C1 segment of cervical spinal cord (tissue), 14 donors: ENCODE measurements at regions not wholly inside any gene's neighbourhood (a gene's known extent, or its start where the extent isn't known, plus 50 kb on each side); places are given as distances from the start of the nearest gene placed in this dataset.
"Not testable (repeated sequence)": the region's sequence is repeated elsewhere in the genome, so short reads cannot be mapped to it uniquely, and the experiment has no call there.

Experiments used
- DNase-seq, 14 donors: peaks; one replicate each; lab custom pipeline; 2025; lab: John Stamatoyannopoulos, UW

- DNase-seq, result no peak
Measured at GRCh38 chr17:22496450-22496849, 804.1 kb downstream of the KCNJ18 start.

- DNase-seq, result no peak
Measured at GRCh38 chr17:22503322-22503899, 811.1 kb downstream of the KCNJ18 start.

GRCh38 chr17:22505660-22506059 lies 813.3 kb downstream of the KCNJ18 start:
- DNase-seq, result no peak

GRCh38 chr17:22506231-22506630 lies 813.9 kb downstream of the KCNJ18 start:
- DNase-seq, result no peak

GRCh38 chr17:22506861-22507260 lies 814.5 kb downstream of the KCNJ18 start:
- no peak for DNase-seq

GRCh38 chr17:22507823-22508222 lies 815.5 kb downstream of the KCNJ18 start:
- DNase-seq, result peak in 2 of 14 donors; percentile 3 to 14

GRCh38 chr17:22510504-22510903 lies 818.2 kb downstream of the KCNJ18 start:
- DNase-seq, result no peak

- no peak for DNase-seq
Measured at GRCh38 chr17:22511431-22511830, 819.1 kb downstream of the KCNJ18 start.

GRCh38 chr17:22512057-22512456 lies 819.7 kb downstream of the KCNJ18 start:
- DNase-seq, result no peak

- no peak for DNase-seq
Measured at GRCh38 chr17:22512506-22512905, 820.2 kb downstream of the KCNJ18 start.

GRCh38 chr17:22512997-22513538 lies 820.7 kb downstream of the KCNJ18 start:
- DNase-seq, result no peak

- DNase-seq, result no peak
Measured at GRCh38 chr17:22514315-22514714, 822.0 kb downstream of the KCNJ18 start.

GRCh38 chr17:22514767-22515320 lies 822.5 kb downstream of the KCNJ18 start:
- DNase-seq, result no peak

GRCh38 chr17:22515599-22515998 lies 823.3 kb downstream of the KCNJ18 start:
- no peak for DNase-seq

GRCh38 chr17:22516861-22517636 lies 824.7 kb downstream of the KCNJ18 start:
- no peak for DNase-seq

GRCh38 chr17:22517716-22518115 lies 825.4 kb downstream of the KCNJ18 start:
- no peak for DNase-seq

GRCh38 chr17:22518185-22518584 lies 825.9 kb downstream of the KCNJ18 start:
- DNase-seq, result no peak

- not testable (repeated sequence) for DNase-seq
Measured at GRCh38 chr17:22548873-22549272, 856.5 kb downstream of the KCNJ18 start.

- not testable (repeated sequence) for DNase-seq
Measured at GRCh38 chr17:22551695-22552415, 859.5 kb downstream of the KCNJ18 start.

- no peak for DNase-seq
Measured at GRCh38 chr17:22569459-22570143, 877.3 kb downstream of the KCNJ18 start.

- DNase-seq, result no peak
Measured at GRCh38 chr17:22570144-22570845, 878.0 kb downstream of the KCNJ18 start.
